Omental fat pad (tissue), 3 donors: ENCODE measurements at regions not wholly inside any gene's neighbourhood (a gene's known extent, or its start where the extent isn't known, plus 50 kb on each side); places are given as distances from the start of the nearest gene placed in this dataset.

Source experiments
- ATAC-seq: fragments of 150-250 bp; one replicate; pipeline ENCODE4 v1.9.1; 2016; ENCODE audit warnings: mild to moderate bottlenecking, moderate library complexity; ENCODE audit not compliant: low FRiP score
- DNase-seq: peaks from one replicate; pipeline ENCODE4 v3.0.0-alpha.2; 2019; ENCODE audit warnings: low spot score
- CTCF ChIP-seq, 3 donors: fragments of 450-650 bp; IDR thresholded peaks; one replicate each; pipeline ENCODE4 v1.5.1; 2016 to 2017; ENCODE audit warnings: antibody characterized with exemption in 3 of 3, mild to moderate bottlenecking in 3 of 3, moderate library complexity in 2 of 3

- DNase-seq (no peak), ATAC-seq (no peak)
- TF ChIP-seq CTCF (IDR thresholded peaks at IDR 0.05), result no peak
Measured at GRCh38 chr5:173704615-173705511, 88.4 kb upstream of the BOD1 start.

GRCh38 chr5:173705512-173706044, 89.1 kb upstream of the BOD1 start:
- DNase-seq, result no peak
- ATAC-seq, result no peak
- TF ChIP-seq CTCF (IDR thresholded peaks at IDR 0.05), result no peak

- no peak for TF ChIP-seq CTCF (IDR thresholded peaks at IDR 0.05)
- ATAC-seq (no peak), DNase-seq (no peak)
Measured at GRCh38 chr5:173706700-173707099, 90.2 kb upstream of the BOD1 start.

GRCh38 chr5:173707392-173707791, 90.9 kb upstream of the BOD1 start:
- DNase-seq (no peak), ATAC-seq (peak; percentile 41)
- TF ChIP-seq CTCF (IDR thresholded peaks at IDR 0.05), result no peak

- no peak for DNase-seq
Measured at GRCh38 chr5:173709145-173709544, 92.7 kb upstream of the BOD1 start.

GRCh38 chr5:173709761-173710160, 93.3 kb upstream of the BOD1 start:
- no peak for TF ChIP-seq CTCF (IDR thresholded peaks at IDR 0.05)
- DNase-seq, result no peak
- ATAC-seq, result no peak

More at GRCh38 chr5:173709145-173709544, 92.7 kb upstream of the BOD1 start:
- no peak for ATAC-seq
- no peak for TF ChIP-seq CTCF (IDR thresholded peaks at IDR 0.05)

- DNase-seq (no peak), ATAC-seq (no peak)
- no peak for TF ChIP-seq CTCF (IDR thresholded peaks at IDR 0.05)
Measured at GRCh38 chr5:173710528-173710927, 94.1 kb upstream of the BOD1 start.
